EH (cell line): ENCODE measurements at regions not wholly inside any gene's neighbourhood (a gene's known extent, or its start where the extent isn't known, plus 50 kb on each side); places are given as distances from the start of the nearest gene placed in this dataset.
"Not testable (repeated sequence)": the region's sequence is repeated elsewhere in the genome, so short reads cannot be mapped to it uniquely, and the experiment has no call there.

Source experiments
- DNase-seq: peaks from one replicate; pipeline ENCODE4 v3.0.0-alpha.2; 2015; ENCODE audit warnings: low read depth

GRCh38 chr21:6428498-6429092 is 4092.8 kb upstream of the TPTE start:
- not testable (repeated sequence) for DNase-seq

GRCh38 chr21:6429924-6430323 is 4091.5 kb upstream of the TPTE start:
- not testable (repeated sequence) for DNase-seq

GRCh38 chr21:6433149-6433548 is 4088.2 kb upstream of the TPTE start:
- not testable (repeated sequence) for DNase-seq

GRCh38 chr21:6436205-6436604 is 4085.2 kb upstream of the TPTE start:
- DNase-seq, result not testable (repeated sequence)

GRCh38 chr21:6436971-6437833 is 4084.2 kb upstream of the TPTE start:
- DNase-seq, result not testable (repeated sequence)

GRCh38 chr21:6437834-6438187 is 4083.6 kb upstream of the TPTE start:
- not testable (repeated sequence) for DNase-seq

- DNase-seq, result not testable (repeated sequence)
Observed at GRCh38 chr21:6439058-6439457, 4082.3 kb upstream of the TPTE start.

GRCh38 chr21:6454648-6455340 is 4066.6 kb upstream of the TPTE start:
- DNase-seq, result not testable (repeated sequence)

GRCh38 chr21:6456011-6456661 is 4065.2 kb upstream of the TPTE start:
- not testable (repeated sequence) for DNase-seq

- not testable (repeated sequence) for DNase-seq
Observed at GRCh38 chr21:6459761-6460160, 4061.6 kb upstream of the TPTE start.

- not testable (repeated sequence) for DNase-seq
Observed at GRCh38 chr21:6461358-6461757, 4060.0 kb upstream of the TPTE start.

- not testable (repeated sequence) for DNase-seq
Observed at GRCh38 chr21:6464419-6464818, 4057.0 kb upstream of the TPTE start.

- DNase-seq, result not testable (repeated sequence)
Observed at GRCh38 chr21:6466081-6466698, 4055.2 kb upstream of the TPTE start.

- DNase-seq, result not testable (repeated sequence)
Observed at GRCh38 chr21:6466707-6467106, 4054.7 kb upstream of the TPTE start.

GRCh38 chr21:6467189-6467774 is 4054.1 kb upstream of the TPTE start:
- DNase-seq, result not testable (repeated sequence)

GRCh38 chr21:6467907-6468306 is 4053.5 kb upstream of the TPTE start:
- not testable (repeated sequence) for DNase-seq

- DNase-seq, result not testable (repeated sequence)
Observed at GRCh38 chr21:6468331-6468860, 4053.0 kb upstream of the TPTE start.

GRCh38 chr21:6474250-6474968 is 4047.0 kb upstream of the TPTE start:
- not testable (repeated sequence) for DNase-seq

GRCh38 chr21:6481116-6481515 is 4040.3 kb upstream of the TPTE start:
- not testable (repeated sequence) for DNase-seq

- not testable (repeated sequence) for DNase-seq
Observed at GRCh38 chr21:6482616-6483015, 4038.8 kb upstream of the TPTE start.
